Smooth muscle cell (in vitro differentiated cells): ENCODE measurements at regions not wholly inside any gene's neighbourhood (a gene's known extent, or its start where the extent isn't known, plus 50 kb on each side); places are given as distances from the start of the nearest gene placed in this dataset.

Source experiments
- DNase-seq: peaks from one replicate; lab custom pipeline; 2025; ENCODE audit not compliant: unreplicated experiment; lab: John Stamatoyannopoulos, UW
- H2AFZ ChIP-seq: fragments of 200-600 bp; sonication (generic); 2 replicates; pipeline ENCODE4 v1.6.0; 2016; ENCODE audit warnings: antibody characterized with exemption, low read depth, mild to moderate bottlenecking
- H3F3A ChIP-seq: fragments of 200-600 bp; sonication (generic); 2 replicates; pipeline ENCODE4 v1.6.0; 2017; ENCODE audit warnings: antibody characterized with exemption, low read depth
- H3K27ac ChIP-seq: fragments of 200-600 bp; sonication (generic); 2 replicates; pipeline ENCODE4 v1.5.1; 2016; ENCODE audit warnings: low read depth, mild to moderate bottlenecking
- H3K27me3 ChIP-seq: fragments of 200-600 bp; sonication (generic); 2 replicates; pipeline ENCODE4 v1.6.1; 2016; ENCODE audit warnings: low read depth, mild to moderate bottlenecking
- H3K36me3 ChIP-seq: fragments of 200-600 bp; sonication (generic); 2 replicates; pipeline ENCODE4 v1.5.1; 2016; ENCODE audit warnings: low read depth
- H3K4me1 ChIP-seq: fragments of 200-600 bp; sonication (generic); 2 replicates; pipeline ENCODE4 v1.5.1; 2016; ENCODE audit warnings: low read depth
- H3K4me2 ChIP-seq: fragments of 200-600 bp; sonication (generic); 2 replicates; pipeline ENCODE4 v1.6.0; 2016; ENCODE audit warnings: mild to moderate bottlenecking
- H3K4me3 ChIP-seq: fragments of 200-600 bp; sonication (generic); 2 replicates; pipeline ENCODE4 v1.5.1; 2016; ENCODE audit warnings: mild to moderate bottlenecking
- H3K79me2 ChIP-seq: fragments of 200-600 bp; sonication (generic); 2 replicates; pipeline ENCODE4 v1.6.0; 2016; ENCODE audit warnings: low read depth, mild to moderate bottlenecking
- H3K9ac ChIP-seq: fragments of 200-600 bp; sonication (generic); 2 replicates; pipeline ENCODE4 v1.6.0; 2016; ENCODE audit warnings: low read depth
- H3K9me3 ChIP-seq: fragments of 200-600 bp; sonication (generic); replicated peaks from 2 replicates; pipeline ENCODE4 v1.5.1; 2016; ENCODE audit warnings: low read depth
- H4K20me1 ChIP-seq: fragments of 200-600 bp; sonication (generic); 2 replicates; pipeline ENCODE4 v1.6.0; 2016; ENCODE audit warnings: low read depth
- whole genome bisulfite sequencing: methylation state at CpG from one replicate; pipeline ENCODE4 v1.1.7; 2016; ENCODE audit warnings: low lambda C conversion rate; 5-methylcytosine and 5-hydroxymethylcytosine counted together
- TF ChIP-seq, protein P1 (sequence below): fragments of 200-600 bp; sonication (generic); IDR thresholded peaks from 2 replicates; pipeline ENCODE4 v1.5.1; 2017; ENCODE audit warnings: borderline replicate concordance, mild to moderate bottlenecking, antibody characterized with exemption; ENCODE audit not compliant: insufficient read depth, poor library complexity, severe bottlenecking

DNA sequence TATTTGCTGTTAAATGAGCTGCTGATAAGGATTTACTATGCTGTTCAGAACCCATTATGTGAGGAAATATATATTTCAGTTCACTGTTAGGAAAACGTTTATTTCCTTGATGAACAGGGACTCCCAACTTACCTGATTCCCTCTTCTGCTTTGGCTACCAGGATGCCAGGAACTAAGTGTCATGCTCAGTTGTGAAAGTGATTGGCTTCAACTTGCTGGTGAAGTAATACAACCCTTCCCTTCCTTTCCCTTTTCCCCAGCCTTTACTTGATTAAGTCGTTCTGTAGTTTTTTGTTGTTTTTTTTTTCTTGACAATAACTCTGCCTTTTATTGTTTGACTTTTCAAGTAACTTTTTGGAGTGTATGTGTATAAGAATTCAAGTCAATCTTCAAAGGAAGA lies 309.3 kb downstream of the DOCK8 start:
- Histone ChIP-seq H4K20me1 (no peaks in the 10 kb centered on the region), H3K4me1 (no peaks in the 10 kb centered on the region), H3K9me3 (no peaks in the 10 kb centered on the region), H3K79me2 (no peaks in the 10 kb centered on the region), H3K9ac (no peak overlapping the region), H3K27me3 (no peaks in the 10 kb centered on the region), H3F3A (no peaks in the 10 kb centered on the region), H3K36me3 (no peaks in the 10 kb centered on the region), H3K4me3 (no peak overlapping the region), H3K27ac (no peak overlapping the region), H3K4me2 (no peak overlapping the region), H2AFZ (no peak overlapping the region)
- DNase-seq = no peak
- TF ChIP-seq, protein P1, sequence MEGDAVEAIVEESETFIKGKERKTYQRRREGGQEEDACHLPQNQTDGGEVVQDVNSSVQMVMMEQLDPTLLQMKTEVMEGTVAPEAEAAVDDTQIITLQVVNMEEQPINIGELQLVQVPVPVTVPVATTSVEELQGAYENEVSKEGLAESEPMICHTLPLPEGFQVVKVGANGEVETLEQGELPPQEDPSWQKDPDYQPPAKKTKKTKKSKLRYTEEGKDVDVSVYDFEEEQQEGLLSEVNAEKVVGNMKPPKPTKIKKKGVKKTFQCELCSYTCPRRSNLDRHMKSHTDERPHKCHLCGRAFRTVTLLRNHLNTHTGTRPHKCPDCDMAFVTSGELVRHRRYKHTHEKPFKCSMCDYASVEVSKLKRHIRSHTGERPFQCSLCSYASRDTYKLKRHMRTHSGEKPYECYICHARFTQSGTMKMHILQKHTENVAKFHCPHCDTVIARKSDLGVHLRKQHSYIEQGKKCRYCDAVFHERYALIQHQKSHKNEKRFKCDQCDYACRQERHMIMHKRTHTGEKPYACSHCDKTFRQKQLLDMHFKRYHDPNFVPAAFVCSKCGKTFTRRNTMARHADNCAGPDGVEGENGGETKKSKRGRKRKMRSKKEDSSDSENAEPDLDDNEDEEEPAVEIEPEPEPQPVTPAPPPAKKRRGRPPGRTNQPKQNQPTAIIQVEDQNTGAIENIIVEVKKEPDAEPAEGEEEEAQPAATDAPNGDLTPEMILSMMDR = no peak
- 64% methylated on average over 2 of the region's 2 CpGs for WGBS

DNA sequence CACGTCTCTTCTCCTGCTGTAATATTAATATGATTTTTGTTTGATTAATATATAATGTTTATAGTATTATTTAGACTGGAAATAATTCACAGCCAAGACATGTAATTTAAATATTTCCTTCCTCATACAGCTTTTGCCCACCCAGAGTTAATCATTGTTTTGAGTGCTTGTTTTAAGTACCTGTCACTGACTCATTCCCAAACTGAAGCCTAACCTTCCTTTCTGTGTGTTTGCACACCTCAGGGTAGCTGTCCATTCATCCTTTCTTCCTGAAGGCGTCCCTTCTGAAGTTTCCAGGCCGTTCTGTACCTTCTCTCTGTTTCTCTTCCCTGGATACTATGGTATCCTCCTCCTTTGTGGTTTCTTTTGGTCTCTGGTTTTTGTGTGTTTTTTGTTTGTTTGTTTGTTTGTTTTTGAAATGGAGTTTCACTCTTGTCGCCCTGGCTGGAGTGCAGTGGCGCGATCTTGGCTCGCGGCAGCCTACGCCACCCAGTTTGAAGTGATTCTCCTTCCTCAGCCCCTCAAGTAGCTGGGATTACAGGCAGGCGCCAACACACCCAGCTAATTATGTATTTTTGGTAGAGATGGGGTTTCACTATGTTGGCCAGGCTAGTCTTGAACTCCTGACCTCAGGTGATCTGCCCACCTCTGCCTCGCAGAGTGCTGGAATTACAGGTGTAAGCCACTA lies 312.4 kb downstream of the DOCK8 start:
- TF ChIP-seq, protein P1 = no peak
- no peaks in the 10 kb centered on the region for H4K20me1 ChIP-seq
- WGBS = 82% methylated on average over 11 of the region's 11 CpGs
- no peak for DNase-seq
- H2AFZ ChIP-seq = no peak overlapping the region
- H3K4me2 ChIP-seq = no peak overlapping the region
- no peaks in the 10 kb centered on the region for H3K27me3 ChIP-seq
- H3K4me3 ChIP-seq = no peak overlapping the region
- no peaks in the 10 kb centered on the region for H3K4me1 ChIP-seq
- H3F3A ChIP-seq = no peaks in the 10 kb centered on the region
- no peaks in the 10 kb centered on the region for H3K79me2 ChIP-seq
- no peaks in the 10 kb centered on the region for H3K36me3 ChIP-seq
- no peak overlapping the region for H3K27ac ChIP-seq
- no peak overlapping the region for H3K9ac ChIP-seq
- no peaks in the 10 kb centered on the region for H3K9me3 ChIP-seq

DNA sequence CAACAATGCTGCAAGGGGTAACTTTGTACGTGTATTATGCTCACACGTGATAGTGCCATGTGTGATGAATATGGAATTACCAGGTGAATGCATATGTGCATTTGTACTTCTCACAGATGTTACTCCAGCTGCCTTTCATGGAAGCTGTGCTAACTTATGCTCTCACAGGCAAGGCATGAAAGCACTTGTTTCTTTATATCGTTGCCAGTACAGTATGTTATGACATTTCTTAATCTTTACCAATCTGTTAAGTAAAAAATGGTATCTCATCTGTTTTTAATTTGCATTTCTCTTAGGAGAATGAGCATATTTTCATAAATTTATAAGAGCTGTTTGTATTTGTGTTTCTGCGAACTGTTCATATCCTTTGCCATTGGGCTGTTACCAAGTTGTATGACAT lies 311.8 kb upstream of the DMRT1 start:
- H3K27me3 ChIP-seq = no peaks in the 10 kb centered on the region
- no peak overlapping the region for H3K4me3 ChIP-seq
- H4K20me1 ChIP-seq = no peaks in the 10 kb centered on the region
- TF ChIP-seq, protein P1 = no peak
- WGBS = 97% methylated on average over 4 of the region's 4 CpGs
- no peak overlapping the region for H3K9ac ChIP-seq
- no peak overlapping the region for H2AFZ ChIP-seq
- H3K4me2 ChIP-seq = no peak overlapping the region
- H3K9me3 ChIP-seq = no peaks in the 10 kb centered on the region
- H3K36me3 ChIP-seq = no peaks in the 10 kb centered on the region
- no peak for DNase-seq
- H3K79me2 ChIP-seq = no peaks in the 10 kb centered on the region
- H3K27ac ChIP-seq = no peak overlapping the region
- H3K4me1 ChIP-seq = no peaks in the 10 kb centered on the region
- H3F3A ChIP-seq = no peaks in the 10 kb centered on the region

DNA sequence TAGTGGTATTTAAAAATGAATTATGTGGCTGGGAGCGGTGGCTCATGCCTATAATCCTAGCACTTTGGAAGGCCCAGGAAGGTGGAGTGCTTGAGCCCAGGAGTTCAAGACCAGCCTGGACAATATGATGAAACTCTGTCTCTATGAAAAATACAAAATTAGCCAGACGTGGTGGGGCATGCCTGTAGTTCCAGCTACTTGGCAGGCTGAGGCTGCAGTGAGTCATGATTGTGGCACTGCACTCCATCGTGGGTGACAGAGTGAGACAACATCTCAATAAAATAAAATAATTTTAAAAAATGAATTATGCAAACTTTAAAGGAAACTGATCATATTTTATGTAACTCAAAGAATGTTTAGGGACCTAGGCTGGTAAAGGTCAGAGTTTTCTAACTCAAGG lies 310.8 kb upstream of the DMRT1 start:
- H3K27ac ChIP-seq = peak overlapping the region; percentile 52
- H3K9me3 ChIP-seq = no peaks in the 10 kb centered on the region
- no peak for DNase-seq
- no peak overlapping the region for H3K4me3 ChIP-seq
- H4K20me1 ChIP-seq = no peaks in the 10 kb centered on the region
- no peaks in the 10 kb centered on the region for H3K4me1 ChIP-seq
- TF ChIP-seq, protein P1 = no peak
- no peaks in the 10 kb centered on the region for H3K79me2 ChIP-seq
- no peak overlapping the region for H2AFZ ChIP-seq
- H3F3A ChIP-seq = no peaks in the 10 kb centered on the region
- H3K9ac ChIP-seq = no peak overlapping the region
- H3K36me3 ChIP-seq = no peaks in the 10 kb centered on the region
- WGBS = 32% methylated on average over 3 of the region's 3 CpGs
- H3K27me3 ChIP-seq = no peaks in the 10 kb centered on the region
- H3K4me2 ChIP-seq = no peak overlapping the region
